ENCODE measurements at regions not wholly inside any gene's neighbourhood (a gene's known extent, or its start where the extent isn't known, plus 50 kb on each side); places are given as distances from the start of the nearest gene placed in this dataset.
"Not testable (repeated sequence)": the region's sequence is repeated elsewhere in the genome, so short reads cannot be mapped to it uniquely, and the experiment has no call there.

GRCh38 chr2:180694445-180695421 is 285.7 kb upstream of the UBE2E3 start:
- ATAC-seq, result no peak

GRCh38 chr2:180692322-180692721 is 288.1 kb upstream of the UBE2E3 start:
- ATAC-seq, result no peak

DNA sequence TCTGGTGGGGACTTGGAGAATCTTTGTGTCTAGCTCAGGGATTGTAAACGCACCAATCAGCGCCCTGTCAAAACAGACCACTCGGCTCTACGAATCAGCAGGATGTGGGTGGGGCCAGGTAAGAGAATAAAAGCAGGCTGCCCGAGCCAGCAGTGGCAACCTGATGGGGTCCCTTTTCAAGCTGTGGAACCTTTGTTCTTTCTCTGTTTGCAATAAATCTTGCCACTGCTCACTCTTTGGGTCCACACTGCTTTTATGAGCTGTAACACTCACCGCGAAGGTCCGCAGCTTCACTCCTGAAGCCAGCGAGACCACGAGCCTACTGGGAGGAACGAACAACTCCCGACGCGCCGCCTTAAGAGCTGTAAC is 288.6 kb upstream of the UBE2E3 start:
- ATAC-seq, result not testable (repeated sequence)

GRCh38 chr2:180691186-180691854 is 289.1 kb upstream of the UBE2E3 start:
- not testable (repeated sequence) for ATAC-seq

DNA sequence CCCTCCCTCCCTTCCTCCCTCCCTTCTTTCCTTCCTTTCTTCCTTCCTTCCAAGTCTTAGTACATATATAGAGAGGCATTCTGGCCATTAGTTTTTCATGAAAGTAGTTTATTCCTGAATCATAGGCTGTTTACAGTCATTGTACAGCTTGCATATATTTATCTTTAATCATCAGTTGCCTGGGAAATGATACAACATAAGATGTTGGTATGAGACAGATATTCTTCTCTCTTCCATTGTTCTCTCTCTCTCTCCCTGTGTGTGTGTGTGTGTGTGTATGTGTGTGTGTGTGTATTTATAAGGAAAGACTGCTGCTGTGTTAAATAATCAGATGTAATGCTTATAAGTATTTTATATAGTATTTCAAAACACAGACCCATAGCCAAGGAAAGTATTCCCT is 289.8 kb upstream of the UBE2E3 start:
- no peak for ATAC-seq

DNA sequence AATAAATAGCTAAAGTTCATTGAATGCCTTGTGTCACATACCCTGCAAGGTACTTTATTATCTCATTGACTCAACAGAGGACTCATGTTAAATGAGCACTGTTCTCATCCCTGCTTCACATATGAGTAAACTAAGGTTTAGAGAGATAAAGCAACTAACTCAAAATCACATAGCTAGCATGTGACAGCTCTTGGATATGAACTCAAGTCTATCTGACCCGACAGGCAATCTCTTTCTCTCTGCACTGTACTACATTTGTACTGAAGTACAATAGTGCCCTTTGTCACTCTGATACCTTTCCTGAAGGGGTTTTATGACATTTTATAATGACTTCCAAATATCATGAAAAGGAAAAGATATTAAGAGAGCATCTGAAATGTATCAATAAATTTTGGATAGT is 297.5 kb upstream of the UBE2E3 start:
- ATAC-seq, result no peak

DNA sequence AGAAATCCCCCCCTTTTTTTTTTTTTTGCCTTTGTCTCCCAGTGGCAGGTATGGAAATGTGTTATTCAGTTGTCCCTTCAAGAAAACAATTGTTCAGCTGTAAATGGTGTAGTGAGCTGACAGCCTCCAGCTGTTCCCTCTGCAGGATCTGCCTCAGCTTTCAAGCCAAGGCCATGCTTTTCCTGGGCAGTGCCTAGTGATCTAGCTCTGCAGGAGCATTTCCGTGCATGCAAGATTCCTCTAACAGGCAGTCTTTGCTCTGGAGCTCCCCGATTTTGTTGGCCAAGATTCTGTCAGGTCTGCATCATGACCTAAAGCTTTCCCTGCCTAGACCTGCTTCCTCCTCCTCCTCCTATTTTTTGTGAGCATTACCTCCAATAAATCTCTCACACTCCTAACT is 300.7 kb upstream of the UBE2E3 start:
- ATAC-seq, result no peak

GRCh38 chr2:180678625-180678972 is 301.8 kb upstream of the UBE2E3 start:
- ATAC-seq, result no peak

- no peak for ATAC-seq
Observed at GRCh38 chr2:180677930-180678624, 302.3 kb upstream of the UBE2E3 start.

- no peak for ATAC-seq
Observed at GRCh38 chr2:180677200-180677599, 303.2 kb upstream of the UBE2E3 start.

DNA sequence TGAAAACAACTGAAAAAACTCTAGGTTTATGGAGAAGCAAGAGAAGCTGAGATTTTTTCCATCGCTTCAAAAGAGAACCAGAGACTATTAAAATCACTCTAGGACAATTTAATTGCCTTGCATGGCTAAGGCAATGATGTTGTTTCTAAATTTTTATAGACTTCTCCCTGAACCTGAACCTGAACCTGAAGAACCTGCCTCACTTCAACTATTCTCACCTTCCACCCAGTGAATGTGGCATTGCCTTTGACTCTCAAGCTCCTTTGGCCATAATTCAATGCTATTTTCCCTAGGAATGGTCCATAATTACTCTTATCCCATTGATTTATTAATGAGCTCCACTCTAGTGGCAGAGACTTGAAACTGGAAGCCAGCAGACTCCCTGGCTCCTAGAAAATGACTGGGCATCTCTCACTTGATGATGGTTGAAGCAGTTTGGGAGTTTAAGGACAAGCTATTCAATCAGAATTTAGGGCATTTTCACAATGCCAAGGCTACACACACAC is 303.8 kb upstream of the UBE2E3 start:
- ATAC-seq, result no peak

GRCh38 chr2:180675170-180675569 is 305.2 kb upstream of the UBE2E3 start:
- ATAC-seq, result no peak

GRCh38 chr2:180672377-180672776 is 308.0 kb upstream of the UBE2E3 start:
- no peak for ATAC-seq

GRCh38 chr2:180670302-180671003 is 310.0 kb upstream of the UBE2E3 start:
- no peak for ATAC-seq

- ATAC-seq, result no peak
Observed at GRCh38 chr2:180669016-180669415, 311.4 kb upstream of the UBE2E3 start.

DNA sequence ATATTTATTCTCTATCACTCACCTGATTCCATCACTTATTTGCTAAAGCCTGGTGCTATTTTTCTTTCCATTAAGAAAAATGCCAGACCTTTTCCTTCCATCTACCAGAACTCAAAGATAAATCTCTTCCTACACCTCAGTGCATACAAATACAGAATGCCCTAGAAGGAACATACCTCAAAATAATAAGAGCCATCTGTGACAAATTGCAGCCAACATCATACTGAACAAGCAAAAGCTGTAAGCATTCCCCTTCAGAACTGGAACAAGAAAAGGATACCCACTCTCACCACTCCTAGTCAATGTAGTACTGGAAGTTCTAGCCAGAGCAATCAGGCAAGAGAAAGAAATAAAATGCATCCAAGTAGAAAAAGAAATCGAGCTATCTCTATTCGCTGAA is 315.9 kb upstream of the UBE2E3 start:
- no peak for ATAC-seq

- ATAC-seq, result no peak
Observed at GRCh38 chr2:180662941-180663471, 317.4 kb upstream of the UBE2E3 start.

GRCh38 chr2:180662521-180662920 is 317.9 kb upstream of the UBE2E3 start:
- ATAC-seq, result no peak

DNA sequence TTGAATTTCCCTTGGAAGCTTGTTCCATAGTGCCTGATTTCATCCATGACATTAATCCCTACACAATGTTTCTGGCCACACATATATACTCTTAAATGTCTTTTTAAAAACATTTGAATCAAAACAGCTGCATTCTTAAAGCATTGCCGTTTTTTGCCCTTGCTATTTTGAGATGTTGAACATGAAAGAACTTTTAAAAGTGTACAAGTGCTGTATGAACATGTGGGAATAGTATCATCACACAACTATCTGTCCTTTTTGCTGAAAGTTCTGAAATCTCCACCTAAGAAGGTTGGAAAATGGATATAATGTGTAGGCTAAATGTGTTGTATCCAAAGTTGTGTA is 318.7 kb upstream of the UBE2E3 start:
- ATAC-seq, result no peak

DNA sequence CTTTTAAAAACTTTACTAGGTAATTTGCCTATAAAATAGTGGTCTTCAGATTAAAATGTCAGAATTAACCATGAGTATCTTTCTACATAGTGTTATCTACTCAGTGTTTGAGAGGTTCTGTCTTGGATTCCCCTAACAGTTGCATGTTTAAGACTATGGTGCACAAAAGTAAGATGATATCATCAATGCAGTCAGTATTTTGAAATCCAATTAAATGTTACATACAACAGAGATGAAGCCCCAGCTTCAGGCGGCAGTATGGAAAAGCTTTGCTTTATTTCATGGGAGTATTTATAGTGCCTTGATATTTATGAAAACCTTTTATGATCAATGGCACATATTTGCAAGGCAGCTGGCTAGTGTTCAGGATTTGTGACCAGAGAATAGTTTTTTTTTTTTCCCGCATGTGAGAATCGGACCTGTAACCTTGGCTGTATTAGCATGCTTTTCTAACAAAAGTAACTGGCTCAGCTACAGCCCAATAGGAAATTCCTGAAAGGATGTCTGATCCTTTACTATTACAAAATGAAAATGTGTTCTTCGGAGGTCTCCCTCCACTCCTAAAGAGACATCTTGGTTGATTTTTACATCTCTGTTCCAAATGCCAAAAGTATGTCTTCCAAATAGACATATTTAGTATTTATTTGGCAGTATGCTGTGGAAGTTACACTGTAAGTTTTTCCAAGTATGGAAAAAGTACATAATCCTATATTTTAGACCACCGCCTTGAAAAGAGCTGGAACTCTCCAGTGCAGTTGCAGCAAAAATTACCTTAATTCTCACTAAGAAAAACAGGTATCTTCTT is 319.3 kb upstream of the UBE2E3 start:
- no peak for ATAC-seq

DNA sequence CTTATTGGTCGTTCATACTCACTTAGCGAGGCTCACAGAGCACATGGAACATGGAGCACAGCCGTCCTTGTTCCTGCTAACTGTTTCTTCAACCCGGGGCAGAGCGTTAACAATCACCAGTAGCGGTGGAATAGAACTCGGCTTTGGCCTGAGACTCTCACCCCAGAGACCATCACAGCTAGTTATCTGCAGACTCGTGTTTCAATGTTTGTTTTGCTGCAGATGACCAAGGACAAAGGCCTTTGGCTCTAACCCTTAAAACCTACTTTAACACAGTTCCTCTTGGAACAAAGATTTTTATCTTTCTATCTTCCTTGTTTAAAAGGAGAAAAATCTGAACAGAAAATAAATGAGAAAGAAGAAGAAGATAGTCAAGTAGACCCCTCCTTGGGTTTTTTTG is 320.2 kb upstream of the UBE2E3 start:
- no peak for ATAC-seq

- ATAC-seq, result no peak
Observed at GRCh38 chr2:180657054-180657453, 323.4 kb upstream of the UBE2E3 start.

Data from activated CD4-positive, CD25-positive, alpha-beta regulatory T cell treated with anti-CD3 and anti-CD28 coated beads, Interleukin-2, amount 50 U/mL, for 24 hours (primary cell).